Neuronal stem cell (in vitro differentiated cells): ENCODE measurements at regions not wholly inside any gene's neighbourhood (a gene's known extent, or its start where the extent isn't known, plus 50 kb on each side); places are given as distances from the start of the nearest gene placed in this dataset.

Experiments used
- DNase-seq: peaks from one replicate; pipeline ENCODE4 v3.0.0-alpha.2; 2013; ENCODE audit warnings: low spot score
- H2AFZ ChIP-seq: one replicate; pipeline ENCODE4 v1.6.1; 2013; ENCODE audit warnings: mild to moderate bottlenecking, low read length, inconsistent platforms
- H2AK5ac ChIP-seq: 2 replicates; pipeline ENCODE4 v1.6.1; 2013; ENCODE audit warnings: low read depth, mild to moderate bottlenecking, inconsistent platforms, low read length, moderate library complexity, mixed read lengths
- H2BK120ac ChIP-seq: 2 replicates; pipeline ENCODE4 v1.6.1; 2013; ENCODE audit warnings: low read depth, mild to moderate bottlenecking, inconsistent platforms, low read length, moderate library complexity, mixed read lengths
- H2BK12ac ChIP-seq: one replicate; pipeline ENCODE4 v1.6.1; 2013; ENCODE audit warnings: low read length, inconsistent platforms
- H2BK15ac ChIP-seq: 2 replicates; pipeline ENCODE4 v1.6.1; 2013; ENCODE audit warnings: mild to moderate bottlenecking, low read length, inconsistent platforms, mixed read lengths
- H2BK5ac ChIP-seq: one replicate; pipeline ENCODE4 v1.6.1; 2013; ENCODE audit warnings: inconsistent platforms, mild to moderate bottlenecking, low read length, moderate library complexity
- H3K14ac ChIP-seq: one replicate; pipeline ENCODE4 v1.6.1; 2013; ENCODE audit warnings: low read length, inconsistent platforms
- H3K18ac ChIP-seq: 2 replicates; pipeline ENCODE4 v1.6.1; 2013; ENCODE audit warnings: low read length, inconsistent platforms
- H3K23ac ChIP-seq: 2 replicates; pipeline ENCODE4 v1.6.1; 2013; ENCODE audit warnings: low read depth, mild to moderate bottlenecking, mixed read lengths, low read length, inconsistent platforms; ENCODE audit not compliant: poor library complexity
- H3K27ac ChIP-seq: replicated peaks from 3 replicates; pipeline ENCODE4 v1.5.1; 2013; ENCODE audit warnings: low read length, inconsistent platforms
- H3K27me3 ChIP-seq, 3 experiments: 2 replicates each; pipeline ENCODE4 v1.6.1; 2013; ENCODE audit warnings: low read length in 3 of 3, mild to moderate bottlenecking in 2 of 3, inconsistent platforms in 1 of 3, low read depth in 1 of 3, mixed read lengths in 1 of 3, moderate library complexity in 1 of 3; ENCODE audit not compliant: control insufficient read depth in 3 of 3, insufficient read depth in 3 of 3
- H3K36me3 ChIP-seq, 2 donors: replicated peaks in 1 of 2; 2 replicates each; pipeline ENCODE4 v1.6.1; 2013; ENCODE audit warnings: low read length in 2 of 2; ENCODE audit not compliant: control insufficient read depth in 2 of 2, insufficient read depth in 2 of 2
- H3K4ac ChIP-seq: 2 replicates; pipeline ENCODE4 v1.6.1; 2013; ENCODE audit warnings: inconsistent platforms, mild to moderate bottlenecking, low read length, moderate library complexity
- H3K4me1 ChIP-seq, 2 donors: 1 replicate in 1 of 2; 2 replicates in 1 of 2; pipeline ENCODE4 v1.6.1; 2013; ENCODE audit warnings: low read length in 2 of 2, low read depth in 1 of 2; ENCODE audit not compliant: control insufficient read depth in 2 of 2, insufficient read depth in 1 of 2
- H3K4me2 ChIP-seq: one replicate; pipeline ENCODE4 v1.6.1; 2013; ENCODE audit warnings: mild to moderate bottlenecking, low read length, inconsistent platforms; ENCODE audit not compliant: insufficient read depth, poor library complexity, severe bottlenecking
- H3K4me3 ChIP-seq, 2 donors: 2 replicates each; pipeline ENCODE4 v1.5.1; 2013; ENCODE audit warnings: low read length in 2 of 2, mild to moderate bottlenecking in 2 of 2, inconsistent platforms in 1 of 2, moderate library complexity in 1 of 2
- H3K79me1 ChIP-seq: one replicate; pipeline ENCODE4 v1.6.1; 2013; ENCODE audit warnings: low read depth, mild to moderate bottlenecking, inconsistent platforms, low read length, moderate library complexity
- H3K9ac ChIP-seq: one replicate; pipeline ENCODE4 v1.6.1; 2013; ENCODE audit warnings: mild to moderate bottlenecking, low read depth, low read length, inconsistent platforms; ENCODE audit not compliant: poor library complexity
- H3K9me3 ChIP-seq, 2 donors: replicated peaks in 1 of 2; 2 replicates each; pipeline versions ENCODE3 to v1.6.1; 2013; ENCODE audit warnings: low read length in 2 of 2, mild to moderate bottlenecking in 2 of 2, inconsistent platforms in 1 of 2, low read depth in 1 of 2, mixed read lengths in 1 of 2, moderate library complexity in 1 of 2; ENCODE audit not compliant: control insufficient read depth in 2 of 2, insufficient read depth in 1 of 2
- H4K8ac ChIP-seq: one replicate; pipeline ENCODE4 v1.6.1; 2013; ENCODE audit warnings: low read depth, mild to moderate bottlenecking, inconsistent platforms, low read length, moderate library complexity
- H4K91ac ChIP-seq: one replicate; pipeline ENCODE4 v1.6.1; 2013; ENCODE audit warnings: low read length, low read depth, mild to moderate bottlenecking, inconsistent platforms; ENCODE audit not compliant: poor library complexity
- WGBS, 2 donors: extraction: QIAGEN DNeasy Blood & Tissue Kit; methylation state at CpG; one replicate each; pipeline ENCODE4 v1.1.7; 2013; ENCODE audit warnings: missing lambda C conversion rate in 2 of 2, mixed read lengths in 1 of 2; ENCODE audit not compliant: insufficient read length in 2 of 2, insufficient replicate concordance in 1 of 2; ENCODE audit errors: extremely low coverage in 2 of 2; 5-methylcytosine and 5-hydroxymethylcytosine counted together

DNA sequence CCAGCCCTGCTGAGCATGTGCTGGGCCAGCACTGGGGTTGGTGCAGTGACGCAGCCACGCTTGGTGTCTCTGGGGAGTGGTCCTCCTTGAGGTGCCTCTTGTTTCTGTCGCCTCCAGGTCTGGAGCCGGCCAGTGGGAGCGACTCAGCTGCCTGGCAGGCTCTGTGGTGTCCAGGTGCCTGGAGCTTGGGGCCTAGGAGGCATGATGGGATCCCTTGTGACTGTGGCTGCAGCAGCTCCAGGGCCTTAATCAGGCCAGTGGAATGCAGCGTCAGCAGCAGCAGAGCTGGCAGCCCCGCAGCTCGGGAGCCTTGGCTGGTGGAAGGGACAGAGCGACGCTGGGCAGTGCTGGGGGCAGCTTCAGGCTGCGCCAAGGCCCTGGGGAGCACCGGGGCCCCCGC, 74.7 kb upstream of the CIBAR2 start:
- H3K4me1 ChIP-seq: peaks cover 10 to 19% of the 10 kb centered on the region in 2 donors
- peak overlapping the region in 1 of 2 donors; percentile 17 for H3K4me3 ChIP-seq
- H3K9me3 ChIP-seq: peaks cover 14 to 25% of the 10 kb centered on the region in 2 donors
- H3K4me2 ChIP-seq: no peak overlapping the region
- peaks cover 3 to 16% of the 10 kb centered on the region in 2 donors for H3K36me3 ChIP-seq
- no peak overlapping the region for H4K8ac ChIP-seq
- no peak for DNase-seq
- WGBS, 2 donors: no CpG with 5 or more reads among the region's 13 CpGs
- no peak overlapping the region for H2AFZ ChIP-seq
- peak overlapping the region; percentile 86 for H2BK12ac ChIP-seq
- H2AK5ac ChIP-seq: peak overlapping the region; percentile 58
- H4K91ac ChIP-seq: peak overlapping the region; percentile 90
- H3K18ac ChIP-seq: peak overlapping the region; percentile 80
- H3K27ac ChIP-seq: no peak overlapping the region
- H3K4ac ChIP-seq: no peak overlapping the region
- peak overlapping the region; percentile 71 for H3K23ac ChIP-seq
- H2BK5ac ChIP-seq: no peak overlapping the region
- no peak overlapping the region for H3K14ac ChIP-seq
- H2BK15ac ChIP-seq: peak overlapping the region; percentile 81
- peak overlapping the region; percentile 50 for H2BK120ac ChIP-seq
- no peaks in the 10 kb centered on the region for H3K27me3 ChIP-seq
- no peaks in the 10 kb centered on the region for H3K79me1 ChIP-seq
- peak overlapping the region; percentile 73 for H3K9ac ChIP-seq

GRCh38 chr16:85187447-85187846, 75.2 kb upstream of the CIBAR2 start:
- Histone ChIP-seq H3K4me2 (no peak overlapping the region), H3K27me3 (no peaks in the 10 kb centered on the region), H3K79me1 (no peaks in the 10 kb centered on the region), H3K9ac (no peak overlapping the region), H3K4me3 (peak overlapping the region in 1 of 2 donors; percentile 52), H3K9me3 (peaks cover 14 to 25% of the 10 kb centered on the region in 2 donors), H2AK5ac (peak overlapping the region; percentile 58), H3K4me1 (peaks cover 10 to 19% of the 10 kb centered on the region in 2 donors), H3K14ac (no peak overlapping the region), H3K23ac (no peak overlapping the region), H3K18ac (peak overlapping the region; percentile 63), H2AFZ (no peak overlapping the region), H3K36me3 (peaks cover 3 to 16% of the 10 kb centered on the region in 2 donors), H3K4ac (no peak overlapping the region), H2BK12ac (no peak overlapping the region), H2BK120ac (no peak overlapping the region), H2BK15ac (peak overlapping the region; percentile 81), H2BK5ac (no peak overlapping the region), H4K8ac (no peak overlapping the region), H4K91ac (no peak overlapping the region), H3K27ac (no peak overlapping the region)
- no peak for DNase-seq
- WGBS, 2 donors: no CpG with 5 or more reads among the region's 13 CpGs

GRCh38 chr16:85187886-85188285, 75.6 kb upstream of the CIBAR2 start:
- Histone ChIP-seq H3K14ac (no peak overlapping the region), H3K18ac (peak overlapping the region; percentile 63), H2BK12ac (peak overlapping the region; percentile 52), H3K9me3 (peaks cover 12 to 25% of the 10 kb centered on the region in 2 donors), H3K79me1 (no peaks in the 10 kb centered on the region), H3K9ac (no peak overlapping the region), H3K4ac (no peak overlapping the region), H2BK15ac (peak overlapping the region; percentile 68), H4K8ac (no peak overlapping the region), H3K4me3 (peak overlapping the region in 1 of 2 donors; percentile 24), H2AFZ (no peak overlapping the region), H3K27me3 (no peaks in the 10 kb centered on the region), H3K4me2 (no peak overlapping the region), H3K4me1 (peaks cover 10 to 19% of the 10 kb centered on the region in 2 donors), H2AK5ac (peak overlapping the region; percentile 40), H2BK120ac (no peak overlapping the region), H3K27ac (no peak overlapping the region), H3K23ac (peak overlapping the region; percentile 82), H4K91ac (no peak overlapping the region), H2BK5ac (no peak overlapping the region), H3K36me3 (peaks cover 2 to 13% of the 10 kb centered on the region in 2 donors)
- no peak for DNase-seq
- WGBS, 2 donors: no CpG with 5 or more reads among the region's 12 CpGs

GRCh38 chr16:85188822-85189672, 76.8 kb upstream of the CIBAR2 start:
- DNase-seq: no peak
- no peak overlapping the region for H2AK5ac ChIP-seq
- H3K27ac ChIP-seq: no peak overlapping the region
- peaks cover 7 to 20% of the 10 kb centered on the region in 2 donors for H3K9me3 ChIP-seq
- H3K9ac ChIP-seq: no peak overlapping the region
- WGBS, 2 donors: no CpG with 5 or more reads among the region's 3 CpGs
- no peak overlapping the region for H2BK15ac ChIP-seq
- H3K14ac ChIP-seq: no peak overlapping the region
- no peak overlapping the region for H3K18ac ChIP-seq
- no peak overlapping the region for H2BK5ac ChIP-seq
- peaks cover 10 to 23% of the 10 kb centered on the region in 2 donors for H3K4me1 ChIP-seq
- peaks cover 0 to 9% of the 10 kb centered on the region in 2 donors for H3K36me3 ChIP-seq
- H3K27me3 ChIP-seq: no peaks in the 10 kb centered on the region
- no peak overlapping the region for H2BK12ac ChIP-seq
- no peaks in the 10 kb centered on the region for H3K79me1 ChIP-seq
- no peak overlapping the region for H2BK120ac ChIP-seq
- H4K91ac ChIP-seq: no peak overlapping the region
- no peak overlapping the region for H3K23ac ChIP-seq
- H3K4ac ChIP-seq: no peak overlapping the region
- no peak overlapping the region for H3K4me2 ChIP-seq
- no peak overlapping the region for H3K4me3 ChIP-seq
- no peak overlapping the region for H2AFZ ChIP-seq
- no peak overlapping the region for H4K8ac ChIP-seq
